HG02938 (cell line): ENCODE measurements at regions not wholly inside any gene's neighbourhood (a gene's known extent, or its start where the extent isn't known, plus 50 kb on each side); places are given as distances from the start of the nearest gene placed in this dataset.
"Not testable (repeated sequence)": the region's sequence is repeated elsewhere in the genome, so short reads cannot be mapped to it uniquely, and the experiment has no call there.

ENCODE experiments used
- ATAC-seq: cut with Tn5 transposase; IDR thresholded peaks from one replicate; pipeline ENCODE4 v1.9.1; 2021; ENCODE audit warnings: mild to moderate bottlenecking, moderate library complexity; ENCODE audit not compliant: unreplicated experiment

DNA sequence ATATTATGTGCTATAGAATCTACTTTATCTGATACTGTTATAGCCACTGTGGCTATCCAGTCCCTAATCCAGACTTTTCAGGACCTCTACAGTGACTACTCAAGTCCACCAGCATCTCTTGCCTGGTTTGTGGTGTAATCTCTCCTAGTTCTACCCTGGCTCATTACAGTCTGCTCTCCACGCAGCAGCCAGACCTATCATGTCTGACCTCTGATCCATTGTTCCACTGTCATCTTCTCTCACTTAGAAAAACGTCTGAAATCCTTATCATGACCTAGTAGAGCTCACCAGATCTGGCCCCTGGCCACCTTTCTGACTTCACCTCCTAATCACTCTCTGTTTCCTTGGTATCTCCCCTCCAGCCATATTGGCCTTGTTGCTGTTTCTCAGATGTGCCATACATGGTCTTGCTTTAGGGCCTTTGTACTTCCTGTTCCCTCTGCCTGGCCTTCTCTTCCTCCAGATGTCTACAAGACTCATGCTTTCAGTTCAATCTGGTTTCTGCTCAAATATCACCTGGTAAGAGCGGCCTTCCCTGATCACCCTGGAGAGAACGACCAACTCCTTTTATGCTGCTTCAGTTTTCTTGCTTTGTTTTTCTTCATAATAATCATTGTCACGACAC is 475.5 kb downstream of the AACS start:
- ATAC-seq, result no peak

- ATAC-seq, result no peak
These were observed 479.7 kb downstream of the AACS start for GRCh38 chr12:125544960-125545359.

DNA sequence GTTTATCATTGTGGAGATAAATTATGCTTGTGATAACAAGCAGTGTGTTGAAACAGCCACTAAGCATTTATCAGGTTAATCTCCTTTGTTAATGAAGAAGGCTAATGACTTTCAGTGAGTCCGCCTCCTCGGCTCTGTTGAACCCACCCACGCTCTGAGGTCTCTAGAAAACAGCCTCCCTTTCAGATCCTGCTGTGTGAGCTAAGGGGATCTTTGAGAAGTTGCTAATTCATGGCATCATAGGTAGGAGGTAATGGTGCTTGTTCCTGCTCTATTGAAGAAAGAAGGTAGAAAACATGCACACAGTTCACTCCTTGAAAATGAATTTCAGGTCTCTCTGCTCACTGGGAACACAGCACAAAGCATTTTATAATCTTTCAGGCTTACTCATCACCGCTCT is 483.9 kb downstream of the AACS start:
- no peak for ATAC-seq

DNA sequence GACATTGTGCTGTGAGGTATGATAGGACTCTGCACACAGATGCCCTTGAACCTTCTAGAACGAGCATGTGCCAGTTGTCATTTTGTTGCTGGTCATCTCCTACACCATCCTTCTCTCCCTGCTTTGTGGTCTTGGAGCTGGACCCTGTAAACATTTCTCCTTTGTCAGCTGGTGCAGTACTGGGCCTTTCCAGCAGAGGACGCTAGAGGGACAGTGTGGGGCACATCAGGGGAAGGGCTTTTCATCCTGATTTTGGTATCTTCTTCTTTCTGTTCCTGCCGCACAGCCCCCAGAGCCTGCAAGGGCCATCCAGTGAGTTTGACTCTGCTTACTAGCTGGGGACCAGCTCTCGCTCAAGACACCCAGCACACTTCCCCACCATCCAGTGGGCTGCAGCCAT is 484.6 kb downstream of the AACS start:
- ATAC-seq, result no peak

DNA sequence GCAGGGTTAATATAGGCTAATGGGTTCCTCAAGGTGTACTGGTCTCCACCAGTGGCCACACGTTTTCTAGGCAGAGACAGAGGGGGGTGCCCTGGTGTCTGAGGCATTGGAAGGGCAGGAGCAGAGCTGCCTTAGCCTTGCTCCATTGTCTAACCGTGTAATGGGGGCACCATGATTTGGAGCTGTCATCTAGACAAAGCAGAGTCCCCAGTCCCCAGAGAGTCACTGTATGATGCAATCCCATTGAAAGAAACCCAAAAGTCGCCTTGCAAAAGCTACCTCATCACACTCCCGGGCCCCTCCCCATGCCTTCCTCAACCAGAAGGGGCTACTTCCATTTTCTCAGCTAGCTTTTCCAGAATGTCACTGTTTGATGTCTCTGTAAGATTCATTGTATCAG is 487.1 kb downstream of the AACS start:
- ATAC-seq, result no peak

GRCh38 chr12:125561008-125561407 is 495.8 kb downstream of the AACS start:
- ATAC-seq, result not testable (repeated sequence)

GRCh38 chr12:125564753-125565152 is 499.5 kb downstream of the AACS start:
- no peak for ATAC-seq

DNA sequence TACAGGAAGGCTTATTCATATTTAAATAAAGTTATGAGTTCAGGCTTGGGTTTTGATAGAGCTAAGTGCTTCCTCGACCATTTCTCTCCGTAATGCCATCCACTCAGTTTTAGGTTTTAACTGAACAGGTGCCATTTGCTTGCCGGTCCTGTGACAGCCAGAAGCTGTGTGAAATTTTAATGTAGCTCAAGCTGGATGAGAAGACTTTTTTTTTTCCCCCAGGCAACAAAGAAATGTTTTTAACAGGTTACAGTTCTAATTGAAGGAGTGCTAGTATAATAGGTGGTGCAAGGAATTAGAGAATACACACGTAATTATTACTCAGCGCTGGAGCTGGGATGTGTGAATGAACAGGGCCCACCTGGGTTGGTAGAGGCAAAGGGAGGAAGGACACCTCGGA is 502.3 kb downstream of the AACS start:
- no peak for ATAC-seq

DNA sequence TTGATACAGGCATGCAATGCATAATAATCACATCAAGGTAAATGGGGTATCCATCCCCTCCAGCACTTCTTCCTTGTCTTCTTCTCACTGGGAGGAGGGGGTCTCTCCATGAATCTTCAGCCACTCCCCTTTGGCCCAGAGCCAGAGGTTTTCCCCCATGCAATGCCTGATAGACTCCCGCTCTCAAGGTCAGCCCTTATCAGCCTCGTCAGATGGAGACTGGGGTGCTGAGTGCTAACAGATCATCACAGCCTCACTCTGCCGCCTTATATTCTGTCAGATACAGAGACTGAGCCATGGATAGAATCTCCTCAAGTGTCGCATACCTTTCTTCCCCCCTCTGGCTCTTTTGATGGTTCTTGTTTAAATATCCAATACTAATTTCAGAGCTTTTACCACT is 503.1 kb downstream of the AACS start:
- ATAC-seq, result no peak

DNA sequence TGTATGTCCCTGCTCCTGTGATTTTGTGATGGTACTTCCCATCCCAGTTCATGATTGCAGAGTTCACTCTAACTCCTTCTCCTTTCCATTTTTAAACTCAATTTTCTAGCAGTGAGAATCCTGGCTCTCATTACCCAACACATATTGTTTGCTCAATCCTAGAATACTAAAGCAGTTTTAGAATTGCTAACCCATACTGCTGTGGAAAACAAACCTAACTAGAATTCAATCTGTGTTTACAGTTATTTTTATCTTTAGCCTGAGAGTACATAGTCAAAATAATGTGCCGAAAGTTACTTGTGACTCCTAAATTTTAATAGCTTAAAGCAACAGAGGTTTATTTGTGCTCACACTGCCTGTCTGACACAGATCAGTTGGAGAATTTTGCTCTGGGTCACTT is 508.0 kb downstream of the AACS start:
- ATAC-seq, result no peak

DNA sequence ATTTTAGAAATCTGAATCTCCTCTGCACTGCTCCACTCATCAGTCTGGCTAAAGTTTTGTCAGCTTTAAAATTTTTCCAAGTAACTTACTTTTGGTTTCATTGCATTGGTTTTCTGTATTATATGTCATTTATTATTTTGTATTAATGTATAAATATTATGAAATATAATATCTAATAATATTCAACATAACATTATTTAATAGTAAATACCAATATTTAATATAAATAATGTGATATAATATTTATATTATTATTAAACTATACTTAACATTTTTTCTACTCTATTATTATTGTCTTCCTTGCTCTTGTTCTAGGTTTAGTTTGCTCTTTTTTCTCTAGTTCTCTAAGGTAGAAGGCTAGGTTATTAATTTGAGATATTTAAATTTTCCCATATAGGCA is 512.1 kb downstream of the AACS start:
- ATAC-seq, result no peak

- no peak for ATAC-seq
These were observed 514.7 kb downstream of the AACS start for GRCh38 chr12:125579916-125580315.

GRCh38 chr12:125583071-125583470 is 517.8 kb downstream of the AACS start:
- no peak for ATAC-seq

GRCh38 chr12:125586441-125586840 is 521.2 kb downstream of the AACS start:
- no peak for ATAC-seq

DNA sequence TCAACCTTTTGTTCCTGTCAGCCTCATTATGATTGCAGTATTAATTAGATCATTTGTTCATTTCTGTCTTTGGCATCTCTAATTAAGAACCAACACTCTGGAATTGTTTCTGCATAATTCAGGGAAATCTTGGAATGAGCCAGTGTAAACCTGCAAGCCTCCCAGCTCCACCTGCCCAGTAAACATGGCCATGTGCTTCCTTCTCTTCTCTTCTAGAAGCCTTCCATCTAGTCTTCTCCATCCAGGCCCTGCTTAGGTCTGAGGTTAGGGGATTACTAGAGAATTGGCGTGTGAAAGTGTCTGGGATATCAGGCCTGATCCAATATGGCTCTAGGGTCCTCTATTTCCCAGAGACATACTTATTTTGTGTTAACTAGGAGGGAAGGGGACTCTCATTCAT is 528.0 kb downstream of the AACS start:
- no peak for ATAC-seq

GRCh38 chr12:125604976-125605375 is 539.7 kb downstream of the AACS start:
- ATAC-seq, result no peak

- ATAC-seq, result no peak
These were observed 541.1 kb downstream of the AACS start for GRCh38 chr12:125606312-125606711.

GRCh38 chr12:125610292-125610691 is 545.1 kb downstream of the AACS start:
- ATAC-seq, result no peak

- ATAC-seq, result no peak
These were observed 545.7 kb downstream of the AACS start for GRCh38 chr12:125610971-125611370.

GRCh38 chr12:125614058-125614457 is 548.8 kb downstream of the AACS start:
- ATAC-seq, result no peak

DNA sequence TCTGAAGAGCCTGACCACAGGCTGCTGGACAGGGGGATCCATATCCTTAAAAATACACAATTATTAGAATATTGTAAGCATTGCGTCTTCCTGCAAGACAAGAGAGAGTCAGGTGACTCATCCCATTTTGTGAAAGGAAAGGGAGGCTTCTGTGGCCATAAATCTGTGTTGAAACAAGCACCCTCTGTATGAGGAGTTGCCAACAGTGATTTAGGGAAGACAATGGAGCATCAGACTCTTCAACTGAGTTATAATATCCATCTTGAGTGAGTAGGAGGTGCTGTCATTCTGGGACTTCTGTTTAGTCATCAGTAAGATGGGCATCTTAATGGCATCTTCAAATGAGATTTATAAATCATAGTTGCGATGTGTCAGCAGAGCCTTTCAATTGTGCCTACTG is 554.5 kb downstream of the AACS start:
- ATAC-seq, result no peak

DNA sequence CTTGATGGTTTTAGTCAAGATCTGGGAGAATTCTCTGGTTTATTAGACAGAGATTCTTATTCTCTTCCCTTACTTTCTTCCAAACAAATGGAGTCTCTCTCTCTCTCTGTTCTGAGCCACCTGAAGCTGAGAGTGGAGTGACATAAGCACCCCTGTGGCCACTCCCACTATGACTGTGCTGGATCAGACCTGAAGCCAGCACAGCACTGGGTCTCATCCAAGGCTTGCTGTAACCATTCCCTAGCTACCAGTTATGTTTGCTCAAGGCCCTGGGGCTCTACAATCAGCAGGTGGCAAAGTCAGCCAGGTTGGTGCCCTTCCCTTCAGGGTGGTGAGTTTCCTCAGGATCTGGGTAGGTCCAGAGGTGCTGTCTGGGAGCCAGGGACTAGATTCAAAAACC is 568.5 kb downstream of the AACS start:
- ATAC-seq, result no peak

DNA sequence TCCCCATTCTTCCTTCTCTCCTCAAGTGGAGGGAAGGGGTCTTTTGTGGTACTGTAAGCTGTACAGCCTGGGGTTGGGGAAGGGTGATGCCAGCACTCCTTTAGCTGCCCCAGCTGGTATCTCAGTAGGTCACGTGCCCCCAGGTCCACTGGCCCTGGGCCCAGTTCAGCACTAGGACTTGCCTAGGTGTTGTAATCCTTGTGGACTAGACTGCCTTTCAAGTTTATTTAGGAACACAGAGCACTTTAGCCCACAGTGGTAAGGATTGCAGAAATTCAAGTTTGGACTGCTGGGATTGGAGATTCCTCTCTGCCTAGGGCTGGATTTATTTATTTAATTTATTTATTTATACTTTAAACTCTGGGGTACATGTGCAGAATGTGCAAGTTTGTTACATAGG is 569.6 kb downstream of the AACS start:
- no peak for ATAC-seq

GRCh38 chr12:125639826-125640225 is 574.6 kb downstream of the AACS start:
- no peak for ATAC-seq
